CD14-positive monocyte (primary cell): ENCODE measurements at regions not wholly inside any gene's neighbourhood (a gene's known extent, or its start where the extent isn't known, plus 50 kb on each side); places are given as distances from the start of the nearest gene placed in this dataset.

Experiments used
- DNase-seq, 3 donors: peaks; one replicate each; pipeline ENCODE4 v3.0.0-alpha.2; 2011 to 2022
- H2AFZ ChIP-seq: 2 replicates; pipeline ENCODE4 v1.6.0; 2012; ENCODE audit warnings: mild to moderate bottlenecking, low read depth, low read length, inconsistent platforms; ENCODE audit not compliant: insufficient read depth, poor library complexity, severe bottlenecking
- H3K27ac ChIP-seq, 2 donors: 1 replicate in 1 of 2; 2 replicates in 1 of 2; pipeline ENCODE4 v1.5.1; 2012 to 2013; ENCODE audit warnings: low read length in 2 of 2, control low read depth in 1 of 2, inconsistent platforms in 1 of 2, low read depth in 1 of 2, mild to moderate bottlenecking in 1 of 2
- H3K27me3 ChIP-seq, 2 donors: one replicate each; pipeline versions ENCODE4 v1.6.0 to v1.6.1; 2011 to 2013; ENCODE audit warnings: low read length in 2 of 2; ENCODE audit not compliant: control insufficient read depth in 2 of 2, insufficient read depth in 2 of 2
- H3K36me3 ChIP-seq, 2 donors: replicated peaks in 1 of 2; 1 replicate in 1 of 2; 2 replicates in 1 of 2; pipeline versions ENCODE4 v1.5.1 to v1.6.1; 2012 to 2013; ENCODE audit warnings: low read length in 2 of 2, control low read depth in 1 of 2, inconsistent platforms in 1 of 2, mild to moderate bottlenecking in 1 of 2; ENCODE audit not compliant: insufficient read depth in 2 of 2, control insufficient read depth in 1 of 2
- H3K4me1 ChIP-seq, 2 donors: 1 replicate in 1 of 2; 2 replicates in 1 of 2; pipeline versions ENCODE4 v1.5.1 to v1.6.1; 2012 to 2013; ENCODE audit warnings: low read length in 2 of 2, control low read depth in 1 of 2, inconsistent platforms in 1 of 2, mild to moderate bottlenecking in 1 of 2, moderate library complexity in 1 of 2; ENCODE audit not compliant: insufficient read depth in 2 of 2, control insufficient read depth in 1 of 2
- H3K4me2 ChIP-seq: replicated peaks from 2 replicates; pipeline ENCODE3; 2012; ENCODE audit warnings: low read length, moderate library complexity, mild to moderate bottlenecking; ENCODE audit not compliant: poor library complexity, severe bottlenecking; ENCODE audit errors: extremely low read depth
- H3K4me3 ChIP-seq, 3 experiments: fragments of 200-600 bp in 1 of 3; sonication (generic) in 1 of 3; replicated peaks in 1 of 3; 1 replicate in 2 of 3; 2 replicates in 1 of 3; pipeline ENCODE4 v1.5.1; 2011 to 2013; ENCODE audit warnings: low read length in 3 of 3, mild to moderate bottlenecking in 3 of 3, control low read depth in 2 of 3, low read depth in 2 of 3, inconsistent platforms in 1 of 3, moderate library complexity in 1 of 3
- H3K79me2 ChIP-seq: 2 replicates; pipeline ENCODE4 v1.6.0; 2012; ENCODE audit warnings: mild to moderate bottlenecking, control low read depth, inconsistent platforms, low read length, moderate library complexity; ENCODE audit not compliant: insufficient read depth
- H3K9ac ChIP-seq: 2 replicates; pipeline ENCODE4 v1.6.0; 2017; ENCODE audit warnings: low read length, mild to moderate bottlenecking; ENCODE audit not compliant: insufficient read depth, poor library complexity, severe bottlenecking
- H3K9me3 ChIP-seq, 2 donors: replicated peaks in 1 of 2; 1 replicate in 1 of 2; 2 replicates in 1 of 2; pipeline versions ENCODE4 v1.5.1 to v1.6.1; 2012 to 2013; ENCODE audit warnings: low read length in 2 of 2, control low read depth in 1 of 2; ENCODE audit not compliant: control insufficient read depth in 1 of 2, insufficient read depth in 1 of 2
- H4K20me1 ChIP-seq: 2 replicates; pipeline ENCODE4 v1.6.0; 2012; ENCODE audit warnings: mild to moderate bottlenecking, low read length, control low read depth, moderate library complexity; ENCODE audit not compliant: insufficient read depth
- H3K27ac Mint-ChIP-seq, 7 donors: one replicate each; pipeline ENCODE4 v1.8.0; 2020; ENCODE audit warnings: mild to moderate bottlenecking in 7 of 7, mixed read lengths in 7 of 7, moderate library complexity in 6 of 7, inconsistent platforms in 2 of 7
- H3K27me3 Mint-ChIP-seq, 3 donors: one replicate each; pipeline ENCODE4 v1.8.0; 2021 to 2022; ENCODE audit warnings: low read depth in 3 of 3, mild to moderate bottlenecking in 3 of 3, mixed read lengths in 3 of 3, moderate library complexity in 3 of 3, inconsistent platforms in 1 of 3
- H3K36me3 Mint-ChIP-seq, 2 donors: one replicate each; pipeline ENCODE4 v1.8.0; 2020; ENCODE audit warnings: mixed read lengths in 2 of 2, inconsistent platforms in 1 of 2, mild to moderate bottlenecking in 1 of 2
- H3K4me1 Mint-ChIP-seq: one replicate; pipeline ENCODE4 v1.8.0; 2020; ENCODE audit warnings: mild to moderate bottlenecking, mixed read lengths
- H3K4me3 Mint-ChIP-seq, 2 donors: one replicate each; pipeline ENCODE4 v1.8.0; 2020; ENCODE audit warnings: mild to moderate bottlenecking in 2 of 2, mixed read lengths in 2 of 2, moderate library complexity in 1 of 2
- H3K9me3 Mint-ChIP-seq, 7 donors: one replicate each; pipeline ENCODE4 v1.8.0; 2020 to 2022; ENCODE audit warnings: mixed read lengths in 7 of 7, mild to moderate bottlenecking in 6 of 7, moderate library complexity in 6 of 7, inconsistent platforms in 2 of 7
- WGBS: methylation state at CpG from one replicate; pipeline ENCODE4 v1.1.5; 2013; ENCODE audit warnings: missing lambda C conversion rate; ENCODE audit not compliant: insufficient coverage; 5-methylcytosine and 5-hydroxymethylcytosine counted together
- intact Hi-C, 2 donors: fragments of 100-400 bp; cut with micrococcal nuclease; formaldehyde crosslinking; loops; one replicate each; pipeline versions ENCODE4 v1.15.0 to v1.15.1; 2023
- TF ChIP-seq, protein P1 (sequence below): fragments of 200-600 bp; IDR thresholded peaks from one replicate; pipeline ENCODE4 v1.8.0; 2022; ENCODE audit warnings: antibody characterized with exemption, mild to moderate bottlenecking

GRCh38 chr18:2402084-2402483, 169.2 kb downstream of the METTL4 start:
- H4K20me1 ChIP-seq, result no peaks in the 10 kb centered on the region
- H3K4me1 Mint-ChIP-seq, result peaks cover 1% of the 10 kb centered on the region
- no peak overlapping the region for H3K27ac ChIP-seq
- no peaks in the 10 kb centered on the region for H3K9me3 ChIP-seq
- no CpG with 5 or more reads among the region's 1 CpG for WGBS
- TF ChIP-seq, protein P1, sequence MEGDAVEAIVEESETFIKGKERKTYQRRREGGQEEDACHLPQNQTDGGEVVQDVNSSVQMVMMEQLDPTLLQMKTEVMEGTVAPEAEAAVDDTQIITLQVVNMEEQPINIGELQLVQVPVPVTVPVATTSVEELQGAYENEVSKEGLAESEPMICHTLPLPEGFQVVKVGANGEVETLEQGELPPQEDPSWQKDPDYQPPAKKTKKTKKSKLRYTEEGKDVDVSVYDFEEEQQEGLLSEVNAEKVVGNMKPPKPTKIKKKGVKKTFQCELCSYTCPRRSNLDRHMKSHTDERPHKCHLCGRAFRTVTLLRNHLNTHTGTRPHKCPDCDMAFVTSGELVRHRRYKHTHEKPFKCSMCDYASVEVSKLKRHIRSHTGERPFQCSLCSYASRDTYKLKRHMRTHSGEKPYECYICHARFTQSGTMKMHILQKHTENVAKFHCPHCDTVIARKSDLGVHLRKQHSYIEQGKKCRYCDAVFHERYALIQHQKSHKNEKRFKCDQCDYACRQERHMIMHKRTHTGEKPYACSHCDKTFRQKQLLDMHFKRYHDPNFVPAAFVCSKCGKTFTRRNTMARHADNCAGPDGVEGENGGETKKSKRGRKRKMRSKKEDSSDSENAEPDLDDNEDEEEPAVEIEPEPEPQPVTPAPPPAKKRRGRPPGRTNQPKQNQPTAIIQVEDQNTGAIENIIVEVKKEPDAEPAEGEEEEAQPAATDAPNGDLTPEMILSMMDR, result no peak
- no peak overlapping the region for H3K4me3 ChIP-seq
- no peak overlapping the region for H2AFZ ChIP-seq
- no peaks in the 10 kb centered on the region for H3K27me3 ChIP-seq
- H3K27me3 Mint-ChIP-seq, result peaks cover 0 to 8% (median 2%) of the 10 kb centered on the region in 3 donors
- H3K79me2 ChIP-seq, result no peaks in the 10 kb centered on the region
- H3K9ac ChIP-seq, result no peak overlapping the region
- no peaks in the 10 kb centered on the region for H3K4me1 ChIP-seq
- no peak overlapping the region for H3K4me3 Mint-ChIP-seq
- intact Hi-C loops, result no loop called here
- H3K27ac Mint-ChIP-seq, result no peak overlapping the region
- no peaks in the 10 kb centered on the region for H3K36me3 Mint-ChIP-seq
- H3K36me3 ChIP-seq, result no peaks in the 10 kb centered on the region
- H3K9me3 Mint-ChIP-seq, result peaks cover 0 to 3% (median 0%) of the 10 kb centered on the region in 7 donors
- H3K4me2 ChIP-seq, result no peak overlapping the region
- no peak for DNase-seq

- TF ChIP-seq, protein P1, result no peak
- Histone ChIP-seq H3K9me3 (no peaks in the 10 kb centered on the region), H3K4me3 (no peak overlapping the region), H3K27ac (no peak overlapping the region), H3K79me2 (no peaks in the 10 kb centered on the region), H3K9ac (no peak overlapping the region), H3K27me3 (no peaks in the 10 kb centered on the region), H4K20me1 (no peaks in the 10 kb centered on the region), H3K4me1 (no peaks in the 10 kb centered on the region), H3K4me2 (no peak overlapping the region), H2AFZ (no peak overlapping the region), H3K36me3 (no peaks in the 10 kb centered on the region)
- Mint-ChIP-seq H3K4me1 (peaks cover 1% of the 10 kb centered on the region), H3K27ac (no peak overlapping the region), H3K27me3 (peaks cover 0 to 8% (median 2%) of the 10 kb centered on the region in 3 donors), H3K9me3 (peaks cover 0 to 3% (median 0%) of the 10 kb centered on the region in 7 donors), H3K36me3 (no peaks in the 10 kb centered on the region), H3K4me3 (no peak overlapping the region)
- no CpG with 5 or more reads among the region's 2 CpGs for WGBS
- DNase-seq, result no peak
- intact Hi-C loops, result no loop called here
Observed at GRCh38 chr18:2406544-2406943, 164.8 kb downstream of the METTL4 start.
